H1 (cell line): ENCODE measurements at regions not wholly inside any gene's neighbourhood (a gene's known extent, or its start where the extent isn't known, plus 50 kb on each side); places are given as distances from the start of the nearest gene placed in this dataset.

Experiments used
- CTCF ChIA-PET: fragments of 300-600 bp; sonication (Branson Sonifier 250); formaldehyde crosslinking; loops from one replicate; lab custom pipeline; 2021; ENCODE audit not compliant: partially characterized antibody; lab: Charles Lee
- POLR2A ChIA-PET: fragments of 300-600 bp; sonication (Branson Sonifier 250); formaldehyde crosslinking; loops from one replicate; lab custom pipeline; 2021; ENCODE audit warnings: inconsistent platforms; ENCODE audit not compliant: partially characterized antibody; lab: Charles Lee
- DNase-seq, 2 experiments: peaks; one replicate each; pipeline versions ENCODE4 v3.0.0 to v3.0.0-alpha.2; 2010 to 2022; ENCODE audit warnings: low spot score in 2 of 2, low read depth in 1 of 2, mixed read lengths in 1 of 2
- FAIRE-seq: peaks from 2 replicates; lab custom pipeline; 2011; peaks lifted over from hg19 to GRCh38; lab: Jason Lieb, UNC
- H2AFZ ChIP-seq: 2 replicates; pipeline ENCODE4 v1.8.1; 2012; ENCODE audit warnings: low read length, inconsistent platforms
- H2AK5ac ChIP-seq: 2 replicates; pipeline ENCODE4 v1.6.1; 2013; ENCODE audit warnings: low read depth, low read length
- H2BK120ac ChIP-seq: replicated peaks from 2 replicates; pipeline ENCODE3; 2013; ENCODE audit warnings: low read depth, low read length, inconsistent platforms
- H2BK12ac ChIP-seq: 2 replicates; pipeline ENCODE4 v1.6.1; 2013; ENCODE audit warnings: low read depth, low read length
- H2BK15ac ChIP-seq: 2 replicates; pipeline ENCODE4 v1.6.1; 2013; ENCODE audit warnings: low read length
- H2BK20ac ChIP-seq: 2 replicates; pipeline ENCODE4 v1.6.1; 2013; ENCODE audit warnings: low read length
- H2BK5ac ChIP-seq: 2 replicates; pipeline ENCODE4 v1.6.1; 2013; ENCODE audit warnings: low read depth, low read length
- H3K14ac ChIP-seq: 2 replicates; pipeline ENCODE4 v1.6.1; 2013; ENCODE audit warnings: inconsistent platforms; ENCODE audit not compliant: insufficient read length
- H3K18ac ChIP-seq: 2 replicates; pipeline ENCODE4 v1.6.1; 2013; ENCODE audit warnings: low read length; ENCODE audit errors: extremely low read depth
- H3K23ac ChIP-seq: 2 replicates; pipeline ENCODE4 v1.6.1; 2013; ENCODE audit warnings: inconsistent platforms; ENCODE audit not compliant: insufficient read length
- H3K23me2 ChIP-seq: 2 replicates; pipeline ENCODE4 v1.6.1; 2013; ENCODE audit warnings: low read depth, low read length
- H3K27ac ChIP-seq: 2 replicates; pipeline ENCODE4 v1.6.1; 2011; ENCODE audit warnings: low read depth, low read length, inconsistent platforms
- H3K27me3 ChIP-seq, 4 experiments: replicated peaks in 1 of 4; 1 replicate in 1 of 4; 2 replicates in 3 of 4; pipeline versions ENCODE4 v1.6.1 to v1.8.1; 2011 to 2013; ENCODE audit warnings: low read length in 3 of 4, mild to moderate bottlenecking in 3 of 4, inconsistent platforms in 2 of 4, mixed read lengths in 2 of 4, moderate library complexity in 1 of 4; ENCODE audit not compliant: control insufficient read depth in 3 of 4, insufficient read depth in 3 of 4; ENCODE audit errors: extremely low read depth in 1 of 4
- H3K36me3 ChIP-seq, 4 experiments: 2 replicates each; pipeline versions ENCODE4 v1.6.1 to v1.8.1; 2011 to 2013; ENCODE audit warnings: mild to moderate bottlenecking in 4 of 4, low read length in 3 of 4, moderate library complexity in 2 of 4, control low read depth in 1 of 4, inconsistent platforms in 1 of 4; ENCODE audit not compliant: insufficient read depth in 4 of 4, control insufficient read depth in 2 of 4
- H3K4ac ChIP-seq: replicated peaks from 2 replicates; pipeline ENCODE3; 2013; ENCODE audit warnings: low read length, low read depth, mixed read lengths, inconsistent platforms; ENCODE audit not compliant: insufficient read length
- H3K4me1 ChIP-seq, 4 experiments: replicated peaks in 1 of 4; 1 replicate in 1 of 4; 2 replicates in 3 of 4; pipeline versions ENCODE4 v1.6.1 to v1.8.1; 2011 to 2013; ENCODE audit warnings: low read length in 3 of 4, inconsistent platforms in 2 of 4, mixed read lengths in 1 of 4; ENCODE audit not compliant: insufficient read depth in 4 of 4, control insufficient read depth in 3 of 4
- H3K4me2 ChIP-seq, 2 experiments: 2 replicates each; pipeline versions ENCODE4 v1.6.1 to v1.8.1; 2011 to 2013; ENCODE audit warnings: low read depth in 2 of 2, low read length in 2 of 2, control low read depth in 1 of 2, inconsistent platforms in 1 of 2, mild to moderate bottlenecking in 1 of 2; ENCODE audit not compliant: insufficient read depth in 1 of 2
- H3K4me3 ChIP-seq, 4 experiments: fragments of 200-600, 300-600 bp in 1 of 4; sonication (generic), shearing (Covaris generic), sonication (Bioruptor Twin) in 1 of 4; 2 replicates each; pipeline versions ENCODE4 v1.5.1 to v1.8.1; 2011 to 2016; ENCODE audit warnings: low read length in 4 of 4, low read depth in 3 of 4, control low read depth in 2 of 4, inconsistent platforms in 2 of 4, mild to moderate bottlenecking in 2 of 4, mixed read lengths in 1 of 4, moderate library complexity in 1 of 4; ENCODE audit not compliant: insufficient read depth in 2 of 4; ENCODE audit errors: extremely low read depth in 1 of 4
- H3K56ac ChIP-seq: replicated peaks from 2 replicates; pipeline ENCODE3; 2013; ENCODE audit warnings: low read depth, mild to moderate bottlenecking, mixed read lengths, low read length, inconsistent platforms; ENCODE audit not compliant: insufficient read length
- H3K79me1 ChIP-seq: 2 replicates; pipeline ENCODE4 v1.6.1; 2013; ENCODE audit warnings: low read depth, low read length, control low read depth
- H3K79me2 ChIP-seq, 2 experiments: 2 replicates each; pipeline versions ENCODE4 v1.6.1 to v1.8.1; 2012 to 2013; ENCODE audit warnings: low read length in 2 of 2, mild to moderate bottlenecking in 2 of 2, inconsistent platforms in 1 of 2; ENCODE audit not compliant: insufficient read depth in 2 of 2, control insufficient read depth in 1 of 2
- H3K9ac ChIP-seq, 4 experiments: replicated peaks in 1 of 4; 1 replicate in 1 of 4; 2 replicates in 3 of 4; pipeline versions ENCODE4 v1.6.1 to v1.8.1; 2011 to 2013; ENCODE audit warnings: low read depth in 3 of 4, low read length in 3 of 4, control low read depth in 2 of 4, mild to moderate bottlenecking in 2 of 4, moderate library complexity in 2 of 4, inconsistent platforms in 1 of 4; ENCODE audit errors: extremely low read depth in 1 of 4
- H3K9me3 ChIP-seq, 2 experiments: 2 replicates each; pipeline versions ENCODE4 v1.6.1 to v1.8.1; 2012 to 2013; ENCODE audit warnings: mild to moderate bottlenecking in 2 of 2, moderate library complexity in 2 of 2, control low read depth in 1 of 2, inconsistent platforms in 1 of 2, low read depth in 1 of 2, low read length in 1 of 2, mixed read lengths in 1 of 2; ENCODE audit not compliant: insufficient read depth in 2 of 2
- H4K20me1 ChIP-seq, 2 experiments: replicated peaks in 1 of 2; 2 replicates each; pipeline versions ENCODE3 to v1.8.1; 2011 to 2013; ENCODE audit warnings: inconsistent platforms in 2 of 2, low read length in 2 of 2, mild to moderate bottlenecking in 1 of 2; ENCODE audit not compliant: insufficient read depth in 2 of 2, control insufficient read depth in 1 of 2
- H4K5ac ChIP-seq: 2 replicates; pipeline ENCODE4 v1.6.1; 2013; ENCODE audit warnings: low read length, low read depth, mixed read lengths, inconsistent platforms; ENCODE audit not compliant: insufficient read length
- H4K8ac ChIP-seq: 2 replicates; pipeline ENCODE4 v1.8.0; 2013; ENCODE audit warnings: mild to moderate bottlenecking, moderate library complexity, low read length, inconsistent platforms; ENCODE audit not compliant: insufficient read depth; ENCODE audit errors: extremely low read depth
- H4K91ac ChIP-seq: replicated peaks from 2 replicates; pipeline ENCODE3; 2013; ENCODE audit warnings: low read length, mixed read lengths, inconsistent platforms; ENCODE audit not compliant: insufficient read length
- BCL11A ChIP-seq, 2 experiments: IDR thresholded peaks; one replicate each; pipeline ENCODE4 v1.6.1; 2011; ENCODE audit warnings: low read depth in 2 of 2, low read length in 2 of 2, mild to moderate bottlenecking in 2 of 2
- E2F6 ChIP-seq: IDR thresholded peaks from 2 replicates; pipeline ENCODE4 v1.6.1; 2012; ENCODE audit warnings: inconsistent platforms
- HDAC2 ChIP-seq, 2 experiments: fragments of 300-600 bp in 1 of 2; sonication (generic) in 1 of 2; IDR thresholded peaks; 2 replicates each; pipeline ENCODE4 v1.6.1; 2011 to 2012; ENCODE audit warnings: low read depth in 2 of 2, low read length in 2 of 2, mild to moderate bottlenecking in 2 of 2, moderate library complexity in 2 of 2, borderline replicate concordance in 1 of 2, inconsistent platforms in 1 of 2
- POLR2A ChIP-seq, 2 experiments: IDR thresholded peaks; 1 replicate in 1 of 2; 2 replicates in 1 of 2; pipeline ENCODE4 v1.6.1; 2011; ENCODE audit warnings: low read depth in 2 of 2, low read length in 2 of 2, mild to moderate bottlenecking in 2 of 2; ENCODE audit errors: control extremely low read depth in 1 of 2
- WGBS, 2 experiments: shearing (Covaris generic) in 1 of 2; methylation state at CpG; one replicate each; pipeline versions ENCODE4 v1.1.6 to v1.1.7; 2013 to 2015; ENCODE audit warnings: low lambda C conversion rate in 2 of 2, mixed read lengths in 2 of 2, inconsistent platforms in 1 of 2, low coverage in 1 of 2, missing lambda C conversion rate in 1 of 2; ENCODE audit not compliant: insufficient replicate concordance in 2 of 2, insufficient coverage in 1 of 2, insufficient read length in 1 of 2; ENCODE audit errors: extremely low coverage in 1 of 2, missing lambda C conversion rate in 1 of 2; 5-methylcytosine and 5-hydroxymethylcytosine counted together

- DNase-seq: no peak
- TF ChIP-seq BCL11A (IDR thresholded peaks at IDR 0.05; ENCODE audit: low read depth in 2 of 2, low read length in 2 of 2) (no peak), POLR2A (IDR thresholded peaks at IDR 0.05; ENCODE audit: control extremely low read depth in 1 of 2, low read depth in 2 of 2, low read length in 2 of 2) (no peak), E2F6 (no peak), HDAC2 (IDR thresholded peaks at IDR 0.05; ENCODE audit: borderline replicate concordance in 1 of 2, low read depth in 2 of 2, low read length in 2 of 2) (no peak)
- TF ChIP-seq, all 59 proteins: peak for 0
- no peak overlapping the region for H3K4ac ChIP-seq
- H4K91ac ChIP-seq: no peak overlapping the region
- H2BK12ac ChIP-seq: no peak overlapping the region; the same call in 1 of the 2 replicates
- no peak overlapping the region for H3K4me2 ChIP-seq
- H3K27me3 ChIP-seq: no peaks in the 10 kb centered on the region; a peak in 1 of 7 replicates
- H3K27ac ChIP-seq: no peak overlapping the region
- no peaks in the 10 kb centered on the region for H3K79me2 ChIP-seq
- no peak overlapping the region for H2AK5ac ChIP-seq
- no peak overlapping the region for H2BK15ac ChIP-seq
- ChIA-PET CTCF (interaction anchor here (0.6 to 1.4 kb wide), 2 partner anchors 15 to 251 kb away, joined by 3 read pairs; no protein-coding TSS in a partner anchor), POLR2A (no interaction called here)
- no peak overlapping the region for H4K5ac ChIP-seq
- 93% methylated on average over 14 of the region's 14 CpGs; no CpG with 5 or more reads in 1 of the 2 experiments for WGBS, 2 experiments
- no peak overlapping the region for H3K18ac ChIP-seq
- no peaks in the 10 kb centered on the region for H3K36me3 ChIP-seq
- H2BK5ac ChIP-seq: no peak overlapping the region
- no peaks in the 10 kb centered on the region for H3K9me3 ChIP-seq
- no peaks in the 10 kb centered on the region; the same call in 1 of the 2 replicates for H3K23me2 ChIP-seq
- H2BK20ac ChIP-seq: no peak overlapping the region
- H3K23ac ChIP-seq: no peak overlapping the region
- H3K79me1 ChIP-seq: no peaks in the 10 kb centered on the region
- no peak overlapping the region for H3K14ac ChIP-seq
- H3K4me1 ChIP-seq: peaks cover 0 to 5% (median under 1%) of the 10 kb centered on the region in 4 experiments; a peak in 3 of 7 replicates
- no peak overlapping the region for H4K8ac ChIP-seq
- no peak overlapping the region for H2BK120ac ChIP-seq
- FAIRE-seq: no peak
- H3K9ac ChIP-seq: no peak overlapping the region
- H3K4me3 ChIP-seq: no peak overlapping the region
- no peak overlapping the region for H3K56ac ChIP-seq
- no peak overlapping the region for H2AFZ ChIP-seq
- no peaks in the 10 kb centered on the region for H4K20me1 ChIP-seq
Observed at GRCh38 chr1:229004066-229004833, 266.7 kb upstream of the RAB4A start.
